Peyer's patch (tissue), 4 donors: ENCODE measurements at regions not wholly inside any gene's neighbourhood (a gene's known extent, or its start where the extent isn't known, plus 50 kb on each side); places are given as distances from the start of the nearest gene placed in this dataset.

Experiments used
- POLR2A ChIP-seq, 2 donors: fragments of 450-650 bp; IDR thresholded peaks; one replicate each; pipeline ENCODE4 v1.5.1; 2017; ENCODE audit warnings: antibody characterized with exemption in 2 of 2, mild to moderate bottlenecking in 2 of 2, moderate library complexity in 2 of 2
- TF ChIP-seq, protein P1 (sequence below), 6 experiments: fragments of 450-650 bp in 4 of 6; fragments of 200-600 bp in 2 of 6; sonication (generic) in 1 of 6; IDR thresholded peaks; one replicate each; pipeline ENCODE4 v1.5.1; 2017 to 2019; ENCODE audit warnings: antibody characterized with exemption in 6 of 6, mild to moderate bottlenecking in 3 of 6, moderate library complexity in 1 of 6

DNA sequence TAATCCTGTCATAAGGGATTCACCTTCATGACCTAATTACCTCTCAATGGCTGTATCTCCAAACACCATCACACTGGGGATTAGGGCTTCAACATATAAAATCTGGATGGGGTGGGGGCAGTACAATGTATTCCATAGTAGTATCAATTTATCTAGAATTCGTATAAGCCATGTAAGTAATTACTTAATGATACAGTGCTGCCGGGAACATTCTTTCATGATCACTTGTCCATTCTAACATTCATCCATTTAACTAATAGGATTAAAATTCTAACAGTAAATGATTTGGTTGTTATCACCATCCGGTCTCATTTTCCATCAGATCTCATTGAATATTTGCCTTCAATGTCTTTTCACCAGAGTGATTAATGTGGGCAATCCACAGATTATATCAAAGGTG, 1620.9 kb upstream of the TENM3 start:
- TF ChIP-seq, protein P1, sequence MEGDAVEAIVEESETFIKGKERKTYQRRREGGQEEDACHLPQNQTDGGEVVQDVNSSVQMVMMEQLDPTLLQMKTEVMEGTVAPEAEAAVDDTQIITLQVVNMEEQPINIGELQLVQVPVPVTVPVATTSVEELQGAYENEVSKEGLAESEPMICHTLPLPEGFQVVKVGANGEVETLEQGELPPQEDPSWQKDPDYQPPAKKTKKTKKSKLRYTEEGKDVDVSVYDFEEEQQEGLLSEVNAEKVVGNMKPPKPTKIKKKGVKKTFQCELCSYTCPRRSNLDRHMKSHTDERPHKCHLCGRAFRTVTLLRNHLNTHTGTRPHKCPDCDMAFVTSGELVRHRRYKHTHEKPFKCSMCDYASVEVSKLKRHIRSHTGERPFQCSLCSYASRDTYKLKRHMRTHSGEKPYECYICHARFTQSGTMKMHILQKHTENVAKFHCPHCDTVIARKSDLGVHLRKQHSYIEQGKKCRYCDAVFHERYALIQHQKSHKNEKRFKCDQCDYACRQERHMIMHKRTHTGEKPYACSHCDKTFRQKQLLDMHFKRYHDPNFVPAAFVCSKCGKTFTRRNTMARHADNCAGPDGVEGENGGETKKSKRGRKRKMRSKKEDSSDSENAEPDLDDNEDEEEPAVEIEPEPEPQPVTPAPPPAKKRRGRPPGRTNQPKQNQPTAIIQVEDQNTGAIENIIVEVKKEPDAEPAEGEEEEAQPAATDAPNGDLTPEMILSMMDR (IDR thresholded peaks at IDR 0.05): no peak
- no peak for TF ChIP-seq POLR2A (IDR thresholded peaks at IDR 0.05)
